HG03108 (cell line): ENCODE measurements at regions not wholly inside any gene's neighbourhood (a gene's known extent, or its start where the extent isn't known, plus 50 kb on each side); places are given as distances from the start of the nearest gene placed in this dataset.
A peak's percentile ranks its signal among the peaks of the same experiment; 100 is the strongest.

Experiments
- ATAC-seq: cut with Tn5 transposase; IDR thresholded peaks from one replicate; pipeline ENCODE4 v1.9.1; 2021; ENCODE audit warnings: moderate library complexity; ENCODE audit not compliant: unreplicated experiment

GRCh38 chr14:61110316-61111082 lies 129.5 kb downstream of the SLC38A6 start:
- ATAC-seq: no peak

- ATAC-seq: no peak
Measured at GRCh38 chr14:61109288-61109687, 128.2 kb downstream of the SLC38A6 start.

GRCh38 chr14:61108496-61109141 lies 127.6 kb downstream of the SLC38A6 start:
- ATAC-seq: no peak

GRCh38 chr14:61107869-61108493 lies 126.9 kb downstream of the SLC38A6 start:
- ATAC-seq: no peak

GRCh38 chr14:61106959-61107641 lies 126.1 kb downstream of the SLC38A6 start:
- no peak for ATAC-seq

- no peak for ATAC-seq
Measured at GRCh38 chr14:61106271-61106958, 125.4 kb downstream of the SLC38A6 start.

GRCh38 chr14:61104358-61104757 lies 123.3 kb downstream of the SLC38A6 start:
- no peak for ATAC-seq

- peak; percentile 49 for ATAC-seq
Measured at GRCh38 chr14:61103541-61104339, 122.7 kb downstream of the SLC38A6 start.

- ATAC-seq: no peak
Measured at GRCh38 chr14:61102549-61103466, 121.8 kb downstream of the SLC38A6 start.
